ENCODE measurements at regions not wholly inside any gene's neighbourhood (a gene's known extent, or its start where the extent isn't known, plus 50 kb on each side); places are given as distances from the start of the nearest gene placed in this dataset.

- Histone ChIP-seq H3K9me3 (ENCODE audit: control insufficient read depth in 1 of 2, insufficient read depth in 1 of 2, low read depth in 1 of 2, low read length in 2 of 2) (no peaks in the 10 kb centered on the region), H3K9me2 (ENCODE audit: insufficient read depth) (no peaks in the 10 kb centered on the region), H3K4me1 (ENCODE audit: control insufficient read depth in 1 of 2, insufficient read depth in 2 of 2, low read length in 2 of 2) (no peaks in the 10 kb centered on the region), H3K4me2 (ENCODE audit: low read length) (no peak overlapping the region), H3K27me3 (ENCODE audit: insufficient read depth, low read length) (no peaks in the 10 kb centered on the region), H3K4me3 (replicated peaks in 1 of 2; ENCODE audit: low read depth in 1 of 2, low read length in 2 of 2) (no peak overlapping the region), H2AFZ (ENCODE audit: low read depth, low read length, poor library complexity, severe bottlenecking) (no peak overlapping the region), H3K27ac (ENCODE audit: low read depth, low read length) (no peak overlapping the region), H3K36me3 (ENCODE audit: control insufficient read depth in 1 of 2, insufficient read depth in 2 of 2, low read length in 2 of 2) (no peaks in the 10 kb centered on the region), H3K79me2 (ENCODE audit: insufficient read depth, low read length) (no peaks in the 10 kb centered on the region), H3K9ac (ENCODE audit: low read length) (no peak overlapping the region), H4K20me1 (ENCODE audit: insufficient read depth) (no peaks in the 10 kb centered on the region)
- ChIA-PET POLR2A (no interaction called here), RAD21 (ENCODE audit: low non-redundant PET in 1 of 2, low total read pairs in 2 of 2, uncharacterized antibody in 2 of 2, unreplicated experiment in 2 of 2) (no interaction called here), CTCF (no interaction called here)
- DNase-seq (ENCODE audit: low read depth, low spot score): no peak
- TF ChIP-seq ZNF274 (IDR thresholded peaks at IDR 0.05; ENCODE audit: low read depth, low read length) (no peak), JUND (IDR thresholded peaks at IDR 0.05) (no peak), REST (IDR thresholded peaks at IDR 0.05; ENCODE audit: low read depth) (no peak), YY1 (IDR thresholded peaks at IDR 0.05; ENCODE audit: extremely low read depth, insufficient replicate concordance, low read depth, low read length) (no peak), CBX3 (IDR thresholded peaks at IDR 0.05; ENCODE audit: low read depth) (no peak), EZH2phosphoT487 (IDR thresholded peaks at IDR 0.05; ENCODE audit: borderline replicate concordance) (no peak), SP1 (IDR thresholded peaks at IDR 0.05; ENCODE audit: low read depth) (no peak), CEBPB (IDR thresholded peaks at IDR 0.05; ENCODE audit: low read depth) (no peak), FOSL1 (IDR thresholded peaks at IDR 0.05; ENCODE audit: low read depth) (no peak), SRF (IDR thresholded peaks at IDR 0.05; ENCODE audit: low read depth) (no peak), EGR1 (IDR thresholded peaks at IDR 0.05; ENCODE audit: low read depth) (no peak), TCF7L2 (IDR thresholded peaks at IDR 0.05; ENCODE audit: borderline replicate concordance, extremely low read depth, insufficient read depth, insufficient read length) (no peak), SIN3A (IDR thresholded peaks at IDR 0.05; ENCODE audit: low read depth) (no peak)
- TF ChIP-seq, protein P1, sequence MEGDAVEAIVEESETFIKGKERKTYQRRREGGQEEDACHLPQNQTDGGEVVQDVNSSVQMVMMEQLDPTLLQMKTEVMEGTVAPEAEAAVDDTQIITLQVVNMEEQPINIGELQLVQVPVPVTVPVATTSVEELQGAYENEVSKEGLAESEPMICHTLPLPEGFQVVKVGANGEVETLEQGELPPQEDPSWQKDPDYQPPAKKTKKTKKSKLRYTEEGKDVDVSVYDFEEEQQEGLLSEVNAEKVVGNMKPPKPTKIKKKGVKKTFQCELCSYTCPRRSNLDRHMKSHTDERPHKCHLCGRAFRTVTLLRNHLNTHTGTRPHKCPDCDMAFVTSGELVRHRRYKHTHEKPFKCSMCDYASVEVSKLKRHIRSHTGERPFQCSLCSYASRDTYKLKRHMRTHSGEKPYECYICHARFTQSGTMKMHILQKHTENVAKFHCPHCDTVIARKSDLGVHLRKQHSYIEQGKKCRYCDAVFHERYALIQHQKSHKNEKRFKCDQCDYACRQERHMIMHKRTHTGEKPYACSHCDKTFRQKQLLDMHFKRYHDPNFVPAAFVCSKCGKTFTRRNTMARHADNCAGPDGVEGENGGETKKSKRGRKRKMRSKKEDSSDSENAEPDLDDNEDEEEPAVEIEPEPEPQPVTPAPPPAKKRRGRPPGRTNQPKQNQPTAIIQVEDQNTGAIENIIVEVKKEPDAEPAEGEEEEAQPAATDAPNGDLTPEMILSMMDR (IDR thresholded peaks at IDR 0.05 in 2 of 3, conservative IDR thresholded peaks at IDR 0.05 in 1 of 3; ENCODE audit: borderline replicate concordance in 1 of 3, insufficient read depth in 1 of 3, low read depth in 2 of 3, low read length in 2 of 3): no peak
- intact Hi-C loops (cut with micrococcal nuclease): no loop called here
- ATAC-seq: no peak
- no TSS peak for BruUV-seq (replicated peaks)
Measured at GRCh38 chr13:63425131-63425530, 2009.5 kb upstream of the PCDH20 start.

Data from HCT116 (cell line).